ENCODE measurements at regions not wholly inside any gene's neighbourhood (a gene's known extent, or its start where the extent isn't known, plus 50 kb on each side); places are given as distances from the start of the nearest gene placed in this dataset.

DNA sequence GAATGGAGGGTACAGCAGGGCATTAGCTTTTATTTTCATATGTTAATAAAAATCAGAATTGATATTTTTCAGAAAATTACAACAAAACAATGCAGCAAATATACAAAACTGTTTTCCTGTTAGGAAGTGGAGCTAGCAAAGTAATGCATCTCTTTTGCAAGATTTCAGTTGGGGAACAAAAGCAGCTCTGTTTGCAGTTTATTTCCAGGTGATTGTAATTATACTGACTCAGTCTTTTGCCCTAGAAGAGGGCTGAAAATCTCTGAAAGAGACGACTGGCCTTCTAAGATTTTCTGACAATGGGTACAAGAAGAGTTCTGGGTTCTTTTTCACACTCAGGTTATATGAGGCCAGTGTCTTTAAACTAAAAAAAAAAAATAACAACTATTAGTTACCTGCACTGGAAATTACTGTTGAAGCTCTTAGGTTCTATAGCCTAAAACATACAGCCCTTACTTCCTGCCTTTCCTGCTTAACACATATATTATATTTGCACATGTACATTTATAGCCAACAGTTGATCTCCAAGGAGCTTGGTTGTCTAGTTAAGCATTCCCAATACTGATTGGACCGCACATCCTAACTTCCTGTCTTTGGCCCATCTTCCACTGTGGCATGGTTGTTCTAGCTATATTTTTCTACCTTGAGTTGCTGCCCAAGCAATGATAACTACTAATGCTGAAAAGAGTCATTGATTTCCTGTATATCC lies 199.1 kb upstream of the KRR1 start:
- Histone ChIP-seq H3K27me3 (ENCODE audit: control insufficient read depth in 1 of 2, insufficient read depth in 2 of 2, low read length in 2 of 2) (no peaks in the 10 kb centered on the region), H3K9me3 (ENCODE audit: control insufficient read depth in 1 of 2, low read length in 2 of 2) (no peaks in the 10 kb centered on the region), H3K4me3 (ENCODE audit: low read depth in 1 of 2, low read length in 2 of 2) (no peak overlapping the region), H3K27ac (ENCODE audit: low read depth, low read length) (no peak overlapping the region), H3K9ac (ENCODE audit: low read depth in 1 of 2, low read length in 2 of 2) (no peak overlapping the region), H3K36me3 (ENCODE audit: control insufficient read depth in 1 of 2, insufficient read depth in 2 of 2, low read length in 2 of 2) (no peaks in the 10 kb centered on the region), H3K4me1 (ENCODE audit: control insufficient read depth in 1 of 2, insufficient read depth in 2 of 2, low read length in 2 of 2) (peaks cover 0 to 15% of the 10 kb centered on the region in 2 donors)

DNA sequence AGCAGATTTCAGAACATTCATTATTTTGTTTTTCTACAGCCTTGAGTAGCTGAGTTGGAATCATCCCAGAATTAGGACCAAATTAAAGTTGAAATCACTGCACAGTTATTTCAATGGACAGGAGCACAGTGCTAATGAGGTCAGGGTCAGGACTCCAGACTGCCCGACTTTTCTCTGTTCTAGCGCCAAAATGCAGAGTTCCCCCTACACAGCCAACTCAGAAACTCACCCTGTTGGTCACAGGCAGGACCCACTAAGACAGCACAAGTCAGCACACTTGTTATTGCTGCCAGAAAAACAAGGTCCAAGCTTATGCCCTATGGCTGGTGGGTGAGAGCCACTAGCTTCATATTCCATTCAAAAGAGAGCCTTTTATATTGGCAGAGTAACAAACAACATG lies 198.1 kb upstream of the KRR1 start:
- Histone ChIP-seq H3K27me3 (ENCODE audit: control insufficient read depth in 1 of 2, insufficient read depth in 2 of 2, low read length in 2 of 2) (no peaks in the 10 kb centered on the region), H3K4me1 (ENCODE audit: control insufficient read depth in 1 of 2, insufficient read depth in 2 of 2, low read length in 2 of 2) (peaks cover 0 to 15% of the 10 kb centered on the region in 2 donors), H3K9me3 (ENCODE audit: control insufficient read depth in 1 of 2, low read length in 2 of 2) (no peaks in the 10 kb centered on the region), H3K9ac (ENCODE audit: low read depth in 1 of 2, low read length in 2 of 2) (no peak overlapping the region), H3K36me3 (ENCODE audit: control insufficient read depth in 1 of 2, insufficient read depth in 2 of 2, low read length in 2 of 2) (no peaks in the 10 kb centered on the region), H3K4me3 (ENCODE audit: low read depth in 1 of 2, low read length in 2 of 2) (no peak overlapping the region), H3K27ac (ENCODE audit: low read depth, low read length) (no peak overlapping the region)

DNA sequence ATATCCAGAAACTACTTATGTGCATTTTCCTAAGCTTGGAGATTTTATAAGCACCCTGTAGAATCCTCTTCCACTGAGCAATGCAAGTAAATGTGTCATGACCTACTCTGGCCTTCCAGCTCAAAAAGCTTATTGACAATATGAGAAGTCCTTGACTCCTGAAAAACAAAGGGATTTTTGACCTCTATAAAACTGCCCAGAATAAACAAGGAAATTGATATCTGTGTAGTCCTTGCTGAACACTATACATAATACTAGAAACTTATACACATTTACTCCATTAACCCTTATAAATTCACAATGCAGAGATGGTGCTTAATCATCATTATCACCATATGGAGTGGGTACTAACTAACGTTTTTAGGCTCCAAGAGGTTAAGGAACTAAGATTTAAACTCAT lies 197.4 kb upstream of the KRR1 start:
- no peak overlapping the region for H3K4me3 ChIP-seq (ENCODE audit: low read depth in 1 of 2, low read length in 2 of 2)
- no peaks in the 10 kb centered on the region for H3K9me3 ChIP-seq (ENCODE audit: control insufficient read depth in 1 of 2, low read length in 2 of 2)
- H3K27me3 ChIP-seq (ENCODE audit: control insufficient read depth in 1 of 2, insufficient read depth in 2 of 2, low read length in 2 of 2) = no peaks in the 10 kb centered on the region
- H3K9ac ChIP-seq (ENCODE audit: low read depth in 1 of 2, low read length in 2 of 2) = no peak overlapping the region
- no peak overlapping the region for H3K27ac ChIP-seq (ENCODE audit: low read depth, low read length)
- peaks cover 0 to 15% of the 10 kb centered on the region in 2 donors for H3K4me1 ChIP-seq (ENCODE audit: control insufficient read depth in 1 of 2, insufficient read depth in 2 of 2, low read length in 2 of 2)
- H3K36me3 ChIP-seq (ENCODE audit: control insufficient read depth in 1 of 2, insufficient read depth in 2 of 2, low read length in 2 of 2) = no peaks in the 10 kb centered on the region

DNA sequence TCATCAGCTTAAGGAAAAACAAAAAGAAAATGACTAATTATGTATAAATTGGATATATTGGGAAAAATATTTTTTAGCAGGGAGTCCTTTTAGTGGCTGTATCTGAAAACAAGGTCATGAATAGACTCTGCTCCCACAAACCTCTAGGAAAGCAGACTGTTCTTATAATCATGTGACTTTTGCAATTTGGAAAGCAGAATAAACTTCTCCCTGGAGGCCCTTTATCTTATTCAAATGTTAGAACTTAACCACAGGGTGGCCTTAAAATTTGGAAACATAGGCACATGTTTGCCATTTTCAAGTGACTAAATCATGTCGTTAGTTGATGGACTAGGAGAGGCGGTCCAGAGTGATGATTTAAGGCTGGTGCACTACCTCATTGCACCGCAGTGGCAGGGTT lies 196.6 kb upstream of the KRR1 start:
- Histone ChIP-seq H3K4me3 (ENCODE audit: low read depth in 1 of 2, low read length in 2 of 2) (no peak overlapping the region), H3K9ac (ENCODE audit: low read depth in 1 of 2, low read length in 2 of 2) (no peak overlapping the region), H3K4me1 (ENCODE audit: control insufficient read depth in 1 of 2, insufficient read depth in 2 of 2, low read length in 2 of 2) (peaks cover 0 to 15% of the 10 kb centered on the region in 2 donors), H3K27ac (ENCODE audit: low read depth, low read length) (no peak overlapping the region), H3K27me3 (ENCODE audit: control insufficient read depth in 1 of 2, insufficient read depth in 2 of 2, low read length in 2 of 2) (no peaks in the 10 kb centered on the region), H3K36me3 (ENCODE audit: control insufficient read depth in 1 of 2, insufficient read depth in 2 of 2, low read length in 2 of 2) (no peaks in the 10 kb centered on the region), H3K9me3 (ENCODE audit: control insufficient read depth in 1 of 2, low read length in 2 of 2) (no peaks in the 10 kb centered on the region)

DNA sequence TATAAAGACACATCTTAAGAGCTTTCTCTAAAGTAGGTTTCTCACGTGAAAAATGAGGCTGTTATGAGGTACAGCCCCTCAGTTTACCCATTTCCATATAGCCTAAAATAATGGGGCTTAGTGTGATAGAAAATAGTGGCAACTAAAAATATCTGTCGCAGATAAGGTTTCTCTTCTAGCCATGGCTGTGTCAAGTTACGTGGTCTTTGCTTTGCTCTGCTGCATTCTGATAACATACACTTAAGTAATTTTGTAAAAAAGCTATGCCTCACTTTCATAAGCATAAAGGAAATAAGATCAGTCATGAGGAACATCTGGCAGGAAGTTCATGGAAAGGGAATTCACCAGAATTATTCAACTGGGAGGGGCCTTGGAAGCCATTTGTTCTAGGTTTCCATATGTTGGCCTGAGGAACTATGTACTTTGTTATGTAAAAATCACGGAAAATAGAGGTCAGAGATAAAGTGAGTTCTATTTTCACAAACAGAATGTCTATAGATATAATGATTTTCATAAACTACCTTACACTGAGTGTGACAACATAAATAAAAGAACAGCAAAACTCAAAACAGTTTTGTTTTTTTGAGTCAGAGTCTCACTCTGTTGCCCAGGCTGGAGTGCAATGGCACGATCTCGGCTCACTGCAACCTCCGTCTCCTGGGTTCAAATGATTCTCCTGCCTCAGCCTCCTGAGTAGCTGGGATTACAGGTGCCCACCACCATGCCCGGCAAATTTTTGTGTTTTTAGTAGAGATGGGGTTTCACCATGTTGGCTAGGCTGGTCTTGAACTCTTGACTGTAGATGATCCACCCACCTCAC lies 195.6 kb upstream of the KRR1 start:
- Histone ChIP-seq H3K4me3 (ENCODE audit: low read depth in 1 of 2, low read length in 2 of 2) (no peak overlapping the region), H3K27ac (ENCODE audit: low read depth, low read length) (no peak overlapping the region), H3K36me3 (ENCODE audit: control insufficient read depth in 1 of 2, insufficient read depth in 2 of 2, low read length in 2 of 2) (no peaks in the 10 kb centered on the region)

DNA sequence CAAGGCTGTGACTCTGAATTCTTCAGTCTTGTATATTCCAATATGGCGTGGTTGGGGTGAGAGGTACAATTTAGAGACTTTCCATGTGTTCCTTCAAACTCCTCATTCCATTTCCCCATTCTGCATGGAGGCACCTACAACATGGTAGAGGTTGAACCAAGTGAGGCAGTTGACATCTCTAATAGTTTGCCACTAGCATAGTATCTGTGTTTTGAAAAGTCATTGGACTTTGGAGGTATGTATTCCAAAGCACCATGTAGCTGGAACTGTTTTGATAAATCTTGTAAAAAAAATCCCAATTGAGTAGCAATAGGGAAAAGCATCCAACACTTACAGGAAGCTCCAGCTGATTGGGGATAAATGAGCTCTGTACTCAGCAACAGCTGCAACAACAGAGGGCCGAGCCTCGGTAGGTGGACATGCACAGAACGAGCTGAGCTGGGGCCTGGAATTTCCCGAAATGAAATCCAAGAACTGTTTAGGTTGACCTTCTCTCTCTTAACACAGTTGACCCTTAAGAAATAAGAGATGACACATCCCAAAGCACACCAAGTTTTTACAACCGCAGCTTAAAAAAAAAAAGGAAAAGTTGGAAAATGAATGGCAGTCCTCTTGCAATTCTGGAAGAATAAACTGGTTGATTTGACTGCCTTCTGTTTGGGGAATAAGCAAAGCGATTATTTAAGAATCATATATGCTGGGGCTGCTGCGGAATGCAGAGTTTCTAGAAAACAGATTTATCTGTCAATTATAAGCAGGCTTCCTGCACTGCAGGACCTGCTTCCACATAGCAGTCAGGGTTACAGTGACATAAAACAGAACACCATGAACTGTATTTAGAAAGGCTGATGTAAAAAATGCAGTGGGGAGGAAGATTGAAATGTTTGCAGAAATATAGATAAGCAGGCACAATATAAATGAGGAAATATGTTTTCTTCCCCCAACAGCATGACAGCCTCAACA lies 194.6 kb upstream of the KRR1 start:
- Histone ChIP-seq H3K36me3 (ENCODE audit: control insufficient read depth in 1 of 2, insufficient read depth in 2 of 2, low read length in 2 of 2) (no peaks in the 10 kb centered on the region), H3K4me3 (ENCODE audit: low read depth in 1 of 2, low read length in 2 of 2) (no peak overlapping the region), H3K9me3 (ENCODE audit: control insufficient read depth in 1 of 2, low read length in 2 of 2) (no peaks in the 10 kb centered on the region), H3K27me3 (ENCODE audit: control insufficient read depth in 1 of 2, insufficient read depth in 2 of 2, low read length in 2 of 2) (no peaks in the 10 kb centered on the region), H3K27ac (ENCODE audit: low read depth, low read length) (no peak overlapping the region), H3K9ac (ENCODE audit: low read depth in 1 of 2, low read length in 2 of 2) (no peak overlapping the region), H3K4me1 (ENCODE audit: control insufficient read depth in 1 of 2, insufficient read depth in 2 of 2, low read length in 2 of 2) (peaks cover 0 to 4% of the 10 kb centered on the region in 2 donors)

More for the DNA sequence above, 195.6 kb upstream of the KRR1 start:
- peaks cover 0 to 8% of the 10 kb centered on the region in 2 donors for H3K4me1 ChIP-seq (ENCODE audit: control insufficient read depth in 1 of 2, insufficient read depth in 2 of 2, low read length in 2 of 2)
- H3K9me3 ChIP-seq (ENCODE audit: control insufficient read depth in 1 of 2, low read length in 2 of 2) = no peaks in the 10 kb centered on the region
- H3K9ac ChIP-seq (ENCODE audit: low read depth in 1 of 2, low read length in 2 of 2) = no peak overlapping the region
- no peaks in the 10 kb centered on the region for H3K27me3 ChIP-seq (ENCODE audit: control insufficient read depth in 1 of 2, insufficient read depth in 2 of 2, low read length in 2 of 2)

DNA sequence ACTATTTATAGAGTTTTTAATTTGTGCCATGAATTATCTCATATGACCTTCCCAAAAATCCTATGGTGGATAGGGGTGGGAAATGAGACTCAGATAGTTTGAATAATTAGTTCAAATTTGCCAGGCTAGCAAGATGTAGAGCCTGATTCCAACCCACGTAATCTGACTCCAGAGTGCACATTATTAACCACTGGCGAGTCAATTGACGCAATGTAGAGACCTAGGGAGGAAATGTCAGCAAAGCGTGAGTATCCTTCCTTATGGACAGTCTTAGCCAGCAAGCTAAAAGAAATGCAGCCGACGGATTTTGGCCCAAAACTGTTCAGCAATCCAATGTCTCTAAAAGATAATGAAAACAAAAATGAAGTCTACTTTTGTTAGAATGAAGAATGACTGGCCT lies 193.3 kb upstream of the KRR1 start:
- Histone ChIP-seq H3K9me3 (ENCODE audit: control insufficient read depth in 1 of 2, low read length in 2 of 2) (no peaks in the 10 kb centered on the region), H3K27ac (ENCODE audit: low read depth, low read length) (no peak overlapping the region), H3K27me3 (ENCODE audit: control insufficient read depth in 1 of 2, insufficient read depth in 2 of 2, low read length in 2 of 2) (no peaks in the 10 kb centered on the region), H3K4me3 (ENCODE audit: low read depth in 1 of 2, low read length in 2 of 2) (no peak overlapping the region), H3K9ac (ENCODE audit: low read depth in 1 of 2, low read length in 2 of 2) (no peak overlapping the region), H3K4me1 (ENCODE audit: control insufficient read depth in 1 of 2, insufficient read depth in 2 of 2, low read length in 2 of 2) (peaks cover 0 to 4% of the 10 kb centered on the region in 2 donors), H3K36me3 (ENCODE audit: control insufficient read depth in 1 of 2, insufficient read depth in 2 of 2, low read length in 2 of 2) (no peaks in the 10 kb centered on the region)

DNA sequence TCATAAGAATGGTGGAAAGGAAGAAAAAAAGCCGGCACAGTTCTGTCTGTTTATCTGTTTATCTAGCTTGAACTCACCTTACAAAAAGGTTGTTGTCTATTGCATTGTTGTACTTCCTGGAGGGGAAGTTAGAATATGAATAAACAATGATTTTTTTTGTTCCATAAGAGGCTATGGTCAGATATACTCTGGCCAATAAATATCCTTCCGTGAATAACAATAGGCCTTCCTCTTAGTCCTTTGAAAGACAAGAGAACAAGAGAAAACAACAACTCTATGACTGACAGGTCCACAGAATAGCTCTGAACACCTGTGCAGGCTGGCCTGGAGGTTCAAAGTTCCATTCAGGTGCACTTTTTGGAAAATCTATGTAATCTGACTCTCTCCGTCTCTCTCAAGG lies 192.8 kb upstream of the KRR1 start:
- H3K4me3 ChIP-seq (ENCODE audit: low read depth in 1 of 2, low read length in 2 of 2) = no peak overlapping the region
- H3K27ac ChIP-seq (ENCODE audit: low read depth, low read length) = no peak overlapping the region
- H3K4me1 ChIP-seq (ENCODE audit: control insufficient read depth in 1 of 2, insufficient read depth in 2 of 2, low read length in 2 of 2) = peaks cover 0 to 4% of the 10 kb centered on the region in 2 donors
- no peaks in the 10 kb centered on the region for H3K9me3 ChIP-seq (ENCODE audit: control insufficient read depth in 1 of 2, low read length in 2 of 2)
- H3K36me3 ChIP-seq (ENCODE audit: control insufficient read depth in 1 of 2, insufficient read depth in 2 of 2, low read length in 2 of 2) = no peaks in the 10 kb centered on the region
- no peak overlapping the region for H3K9ac ChIP-seq (ENCODE audit: low read depth in 1 of 2, low read length in 2 of 2)
- no peaks in the 10 kb centered on the region for H3K27me3 ChIP-seq (ENCODE audit: control insufficient read depth in 1 of 2, insufficient read depth in 2 of 2, low read length in 2 of 2)

DNA sequence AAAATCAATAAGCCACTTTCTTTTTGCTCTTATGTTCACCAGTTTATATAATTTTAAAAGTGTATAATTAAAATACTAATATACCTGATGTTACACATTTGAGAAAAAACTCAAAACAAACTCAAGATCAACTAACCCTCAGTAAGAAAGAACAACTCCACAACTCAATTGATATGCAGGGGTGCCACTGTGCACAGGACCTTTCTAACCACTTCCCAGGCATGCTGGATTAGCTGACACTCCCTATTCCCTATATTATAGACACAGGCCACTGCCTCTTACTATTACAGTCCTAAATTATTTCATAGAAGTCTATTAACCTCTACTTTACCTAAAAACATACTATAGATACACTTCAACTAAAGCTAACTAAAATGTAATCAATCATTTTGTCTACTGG lies 191.7 kb upstream of the KRR1 start:
- Histone ChIP-seq H3K4me3 (ENCODE audit: low read depth in 1 of 2, low read length in 2 of 2) (no peak overlapping the region), H3K36me3 (ENCODE audit: control insufficient read depth in 1 of 2, insufficient read depth in 2 of 2, low read length in 2 of 2) (no peaks in the 10 kb centered on the region), H3K27me3 (ENCODE audit: control insufficient read depth in 1 of 2, insufficient read depth in 2 of 2, low read length in 2 of 2) (no peaks in the 10 kb centered on the region), H3K27ac (ENCODE audit: low read depth, low read length) (no peak overlapping the region), H3K9me3 (ENCODE audit: control insufficient read depth in 1 of 2, low read length in 2 of 2) (no peaks in the 10 kb centered on the region), H3K9ac (ENCODE audit: low read depth in 1 of 2, low read length in 2 of 2) (no peak overlapping the region), H3K4me1 (ENCODE audit: control insufficient read depth in 1 of 2, insufficient read depth in 2 of 2, low read length in 2 of 2) (peaks cover 0 to 4% of the 10 kb centered on the region in 2 donors)
